Astrocyte (in vitro differentiated cells and primary cell): ENCODE measurements at regions not wholly inside any gene's neighbourhood (a gene's known extent, or its start where the extent isn't known, plus 50 kb on each side); places are given as distances from the start of the nearest gene placed in this dataset.

Source experiments
- DNase-seq: peaks from one replicate; pipeline ENCODE4 v3.0.0-alpha.2; 2010; ENCODE audit warnings: low read depth
- FAIRE-seq: peaks from 2 replicates; lab custom pipeline; 2011; peaks lifted over from hg19 to GRCh38; lab: Jason Lieb, UNC
- H2AFZ ChIP-seq: 2 replicates; pipeline ENCODE4 v1.6.0; 2012; ENCODE audit warnings: low read depth, low read length, inconsistent platforms
- H3K27ac ChIP-seq: 2 replicates; pipeline ENCODE4 v1.5.1; 2011; ENCODE audit warnings: low read depth, low read length, inconsistent platforms
- H3K27me3 ChIP-seq: 2 replicates; pipeline ENCODE4 v1.6.0; 2011; ENCODE audit warnings: low read length, inconsistent platforms; ENCODE audit not compliant: insufficient read depth
- H3K36me3 ChIP-seq: 2 replicates; pipeline ENCODE4 v1.5.1; 2011; ENCODE audit warnings: low read length, inconsistent platforms; ENCODE audit not compliant: insufficient read depth
- H3K4me1 ChIP-seq: 2 replicates; pipeline ENCODE4 v1.5.1; 2011; ENCODE audit warnings: low read length, inconsistent platforms; ENCODE audit not compliant: insufficient read depth
- H3K4me2 ChIP-seq: 2 replicates; pipeline ENCODE4 v1.6.0; 2012; ENCODE audit warnings: low read length, inconsistent platforms
- H3K4me3 ChIP-seq: 2 replicates; pipeline ENCODE4 v1.5.1; 2011; ENCODE audit warnings: low read depth, mild to moderate bottlenecking, low read length, inconsistent platforms; ENCODE audit not compliant: insufficient read depth
- H3K79me2 ChIP-seq: 2 replicates; pipeline ENCODE4 v1.6.0; 2012; ENCODE audit warnings: mild to moderate bottlenecking, low read length, inconsistent platforms; ENCODE audit not compliant: insufficient read depth
- H3K9ac ChIP-seq: 2 replicates; pipeline ENCODE4 v1.6.0; 2012; ENCODE audit warnings: mild to moderate bottlenecking, low read length, inconsistent platforms
- H3K9me3 ChIP-seq: 2 replicates; pipeline ENCODE4 v1.5.1; 2012; ENCODE audit warnings: low read depth, mild to moderate bottlenecking, low read length, inconsistent platforms; ENCODE audit not compliant: insufficient read depth
- H4K20me1 ChIP-seq: 2 replicates; pipeline ENCODE4 v1.6.0; 2012; ENCODE audit warnings: low read length, inconsistent platforms; ENCODE audit not compliant: insufficient read depth
- H3K27ac Mint-ChIP-seq: one replicate; pipeline ENCODE4 v1.8.0; 2021; ENCODE audit warnings: mild to moderate bottlenecking, mixed read lengths; ENCODE audit not compliant: unreplicated experiment
- H3K27me3 Mint-ChIP-seq: one replicate; pipeline ENCODE4 v1.8.0; 2021; ENCODE audit warnings: low read depth, mixed read lengths; ENCODE audit not compliant: unreplicated experiment
- H3K36me3 Mint-ChIP-seq: one replicate; pipeline ENCODE4 v1.8.0; 2021; ENCODE audit warnings: low read depth, mixed read lengths; ENCODE audit not compliant: unreplicated experiment
- H3K4me1 Mint-ChIP-seq: one replicate; pipeline ENCODE4 v1.8.0; 2021; ENCODE audit warnings: low read depth, mixed read lengths; ENCODE audit not compliant: unreplicated experiment
- H3K4me3 Mint-ChIP-seq: one replicate; pipeline ENCODE4 v1.8.0; 2021; ENCODE audit warnings: mild to moderate bottlenecking, moderate library complexity, mixed read lengths; ENCODE audit not compliant: unreplicated experiment
- H3K9me3 Mint-ChIP-seq: one replicate; pipeline ENCODE4 v1.8.0; 2021; ENCODE audit warnings: mild to moderate bottlenecking, mixed read lengths; ENCODE audit not compliant: unreplicated experiment
- EZH2 ChIP-seq: IDR thresholded peaks from 2 replicates; pipeline ENCODE4 v1.6.1; 2012; ENCODE audit warnings: mild to moderate bottlenecking, low read length, inconsistent platforms; ENCODE audit not compliant: insufficient read depth
- TF ChIP-seq, protein P1 (sequence below): IDR thresholded peaks from 2 replicates; pipeline ENCODE4 v1.5.1; 2011; ENCODE audit warnings: low read depth, mild to moderate bottlenecking, inconsistent platforms, low read length, moderate library complexity; ENCODE audit not compliant: insufficient read depth

DNA sequence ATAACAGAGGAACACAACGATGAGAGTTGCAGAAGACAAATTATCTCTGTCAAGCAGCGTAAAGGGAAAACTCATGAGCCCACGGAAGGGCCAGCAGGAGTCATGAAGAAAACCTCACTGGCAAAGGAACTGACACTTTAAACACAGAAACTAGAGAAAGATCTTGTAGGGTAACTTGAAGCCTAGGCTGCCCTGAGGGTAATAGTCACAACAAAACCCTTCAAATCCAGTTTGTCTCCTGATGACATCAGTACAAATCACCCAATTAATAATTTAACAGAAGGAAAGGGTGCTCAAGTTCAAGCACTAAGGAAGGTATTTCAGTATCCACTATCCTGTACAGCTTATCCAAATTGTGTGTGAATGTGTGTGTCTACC, 549.1 kb downstream of the MTRR start:
- Mint-ChIP-seq H3K36me3 (no peaks in the 10 kb centered on the region), H3K27me3 (peaks cover 5% of the 10 kb centered on the region), H3K4me3 (no peak overlapping the region), H3K27ac (no peak overlapping the region), H3K9me3 (peaks cover 2% of the 10 kb centered on the region), H3K4me1 (no peaks in the 10 kb centered on the region)
- no peaks in the 10 kb centered on the region for H3K4me1 ChIP-seq
- no peak overlapping the region for H2AFZ ChIP-seq
- H4K20me1 ChIP-seq, result no peaks in the 10 kb centered on the region
- H3K9me3 ChIP-seq, result no peaks in the 10 kb centered on the region
- FAIRE-seq (no peak), DNase-seq (no peak)
- no peaks in the 10 kb centered on the region for H3K79me2 ChIP-seq
- no peak overlapping the region for H3K27ac ChIP-seq
- H3K4me2 ChIP-seq, result no peak overlapping the region
- no peak overlapping the region for H3K4me3 ChIP-seq
- TF ChIP-seq EZH2, result no peak
- TF ChIP-seq, protein P1, sequence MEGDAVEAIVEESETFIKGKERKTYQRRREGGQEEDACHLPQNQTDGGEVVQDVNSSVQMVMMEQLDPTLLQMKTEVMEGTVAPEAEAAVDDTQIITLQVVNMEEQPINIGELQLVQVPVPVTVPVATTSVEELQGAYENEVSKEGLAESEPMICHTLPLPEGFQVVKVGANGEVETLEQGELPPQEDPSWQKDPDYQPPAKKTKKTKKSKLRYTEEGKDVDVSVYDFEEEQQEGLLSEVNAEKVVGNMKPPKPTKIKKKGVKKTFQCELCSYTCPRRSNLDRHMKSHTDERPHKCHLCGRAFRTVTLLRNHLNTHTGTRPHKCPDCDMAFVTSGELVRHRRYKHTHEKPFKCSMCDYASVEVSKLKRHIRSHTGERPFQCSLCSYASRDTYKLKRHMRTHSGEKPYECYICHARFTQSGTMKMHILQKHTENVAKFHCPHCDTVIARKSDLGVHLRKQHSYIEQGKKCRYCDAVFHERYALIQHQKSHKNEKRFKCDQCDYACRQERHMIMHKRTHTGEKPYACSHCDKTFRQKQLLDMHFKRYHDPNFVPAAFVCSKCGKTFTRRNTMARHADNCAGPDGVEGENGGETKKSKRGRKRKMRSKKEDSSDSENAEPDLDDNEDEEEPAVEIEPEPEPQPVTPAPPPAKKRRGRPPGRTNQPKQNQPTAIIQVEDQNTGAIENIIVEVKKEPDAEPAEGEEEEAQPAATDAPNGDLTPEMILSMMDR, result no peak
- no peak overlapping the region for H3K9ac ChIP-seq
- no peaks in the 10 kb centered on the region for H3K27me3 ChIP-seq
- no peaks in the 10 kb centered on the region for H3K36me3 ChIP-seq

DNA sequence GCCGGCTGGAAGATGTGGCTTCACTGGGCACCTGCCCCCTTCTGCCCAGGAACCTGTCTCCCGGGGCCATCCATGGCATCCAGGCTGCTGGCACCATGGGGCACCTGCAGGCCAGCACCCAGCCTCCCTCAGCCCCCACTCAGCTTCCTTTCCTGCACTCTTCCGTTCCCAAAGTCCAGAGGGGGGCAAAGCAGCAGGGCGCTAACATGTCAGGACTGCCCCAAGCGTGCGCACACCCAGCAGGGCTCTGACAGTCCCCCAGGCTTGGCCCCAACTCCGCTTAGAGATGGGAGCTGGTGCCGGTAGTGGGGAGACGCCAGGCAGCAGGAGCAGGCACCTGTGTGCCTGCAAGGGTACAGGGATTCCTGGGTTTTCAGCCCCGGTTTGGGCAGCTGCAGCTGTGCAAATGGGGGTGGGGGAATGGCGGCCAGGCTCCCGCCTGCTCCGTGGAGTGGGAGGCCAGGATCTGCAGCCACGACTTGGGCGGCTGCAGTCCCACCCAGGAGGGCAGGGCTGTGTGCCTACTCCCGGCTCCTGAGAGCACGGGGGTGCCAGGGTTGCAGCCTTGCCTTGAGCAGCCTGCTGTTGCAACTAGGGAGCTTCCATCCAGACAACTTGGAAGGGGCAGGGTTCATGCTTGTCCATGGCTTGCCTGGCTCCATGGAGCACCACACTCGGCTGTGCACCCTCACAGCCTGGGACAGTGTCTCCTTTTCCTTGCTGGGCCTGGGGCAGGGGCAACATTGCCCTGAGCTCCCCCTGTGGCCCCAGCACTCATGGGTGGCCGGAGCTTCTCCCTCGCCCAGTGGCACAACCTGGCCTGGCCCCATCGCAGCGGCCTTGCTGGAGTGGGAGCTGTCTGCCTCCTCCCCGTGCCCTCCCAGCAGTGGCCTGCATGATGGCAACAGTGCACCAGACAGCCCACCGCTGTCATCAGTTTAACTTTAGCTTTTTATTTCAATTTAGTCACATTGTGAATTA, 561.1 kb downstream of the MTRR start:
- no peaks in the 10 kb centered on the region for H3K9me3 ChIP-seq
- no peak for DNase-seq
- H4K20me1 ChIP-seq, result no peaks in the 10 kb centered on the region
- Mint-ChIP-seq H3K9me3 (peaks cover 2% of the 10 kb centered on the region), H3K4me1 (no peaks in the 10 kb centered on the region), H3K27me3 (no peaks in the 10 kb centered on the region), H3K27ac (no peak overlapping the region), H3K36me3 (no peaks in the 10 kb centered on the region), H3K4me3 (no peak overlapping the region)
- H3K9ac ChIP-seq, result no peak overlapping the region
- no peak overlapping the region for H3K4me3 ChIP-seq
- H3K4me1 ChIP-seq, result no peaks in the 10 kb centered on the region
- TF ChIP-seq EZH2, result no peak
- TF ChIP-seq, protein P1, result no peak
- no peak overlapping the region for H2AFZ ChIP-seq
- no peak overlapping the region for H3K27ac ChIP-seq
- H3K4me2 ChIP-seq, result no peak overlapping the region
- no peaks in the 10 kb centered on the region for H3K27me3 ChIP-seq
- no peak for FAIRE-seq
- no peaks in the 10 kb centered on the region for H3K36me3 ChIP-seq
- H3K79me2 ChIP-seq, result no peaks in the 10 kb centered on the region

DNA sequence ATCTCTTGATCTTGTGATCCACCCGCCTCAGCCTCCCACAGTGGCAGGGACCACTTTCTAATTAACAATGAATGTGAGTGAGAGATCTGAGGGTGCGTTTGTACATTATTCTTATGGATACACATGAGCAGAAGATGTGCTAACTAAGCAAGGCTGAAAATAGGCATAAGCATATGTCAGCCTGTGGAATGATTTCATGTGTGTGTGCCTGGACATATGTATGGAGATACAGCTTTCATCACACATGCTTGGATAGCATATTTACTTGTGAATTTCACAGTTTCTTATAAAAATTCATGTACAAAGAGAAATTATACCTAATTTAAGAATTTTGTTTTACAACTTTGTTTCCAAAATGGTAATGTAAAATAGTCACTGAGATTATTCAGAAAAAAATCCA, 565.6 kb downstream of the MTRR start:
- H3K9me3 ChIP-seq, result no peaks in the 10 kb centered on the region

More for the DNA sequence above, 565.6 kb downstream of the MTRR start:
- Histone ChIP-seq H3K79me2 (no peaks in the 10 kb centered on the region), H3K4me1 (no peaks in the 10 kb centered on the region), H3K9ac (no peak overlapping the region), H3K27ac (no peak overlapping the region), H3K4me2 (no peak overlapping the region), H4K20me1 (no peaks in the 10 kb centered on the region), H2AFZ (no peak overlapping the region), H3K36me3 (no peaks in the 10 kb centered on the region), H3K27me3 (no peaks in the 10 kb centered on the region), H3K4me3 (no peak overlapping the region)
- no peaks in the 10 kb centered on the region for H3K4me1 Mint-ChIP-seq
- no peak for FAIRE-seq
- no peak overlapping the region for H3K27ac Mint-ChIP-seq
- no peak for DNase-seq
- peaks cover 2% of the 10 kb centered on the region for H3K9me3 Mint-ChIP-seq
- H3K4me3 Mint-ChIP-seq, result no peak overlapping the region
- no peaks in the 10 kb centered on the region for H3K27me3 Mint-ChIP-seq
- no peaks in the 10 kb centered on the region for H3K36me3 Mint-ChIP-seq
- no peak for TF ChIP-seq EZH2
- TF ChIP-seq, protein P1, result no peak
